Activated CD4-positive, alpha-beta memory T cell treated with anti-CD3 and anti-CD28 coated beads, Interleukin-2, amount 10 ng/mL, durations not matched to agents 7 days and 5 days (primary cell): ENCODE measurements at regions not wholly inside any gene's neighbourhood (a gene's known extent, or its start where the extent isn't known, plus 50 kb on each side); places are given as distances from the start of the nearest gene placed in this dataset.

Source experiments
- CTCF ChIA-PET: fragments of 350-600 bp; sonication (Branson Sonifier 250); formaldehyde crosslinking; loops from one replicate; lab custom pipeline; 2021; ENCODE audit warnings: antibody characterized with exemption, inconsistent platforms; lab: Charles Lee
- POLR2A ChIA-PET: fragments of 350-600 bp; sonication (Branson Sonifier 250); formaldehyde crosslinking; loops from one replicate; lab custom pipeline; 2021; ENCODE audit warnings: antibody characterized with exemption; lab: Charles Lee
- DNase-seq: peaks from one replicate; pipeline ENCODE4 v3.0.0-alpha.2; 2020
- H3K27ac Mint-ChIP-seq: one replicate; pipeline ENCODE4 v1.8.0; 2021; ENCODE audit warnings: mild to moderate bottlenecking, mixed read lengths
- H3K27me3 Mint-ChIP-seq: one replicate; pipeline ENCODE4 v1.8.0; 2021; ENCODE audit warnings: mixed read lengths
- H3K36me3 Mint-ChIP-seq: one replicate; pipeline ENCODE4 v1.8.0; 2021; ENCODE audit warnings: low read depth, mixed read lengths
- H3K4me1 Mint-ChIP-seq: one replicate; pipeline ENCODE4 v1.8.0; 2021; ENCODE audit warnings: mixed read lengths
- H3K4me3 Mint-ChIP-seq: one replicate; pipeline ENCODE4 v1.8.0; 2021; ENCODE audit warnings: mild to moderate bottlenecking, mixed read lengths
- H3K9me3 Mint-ChIP-seq: one replicate; pipeline ENCODE4 v1.8.0; 2021; ENCODE audit warnings: mixed read lengths

DNA sequence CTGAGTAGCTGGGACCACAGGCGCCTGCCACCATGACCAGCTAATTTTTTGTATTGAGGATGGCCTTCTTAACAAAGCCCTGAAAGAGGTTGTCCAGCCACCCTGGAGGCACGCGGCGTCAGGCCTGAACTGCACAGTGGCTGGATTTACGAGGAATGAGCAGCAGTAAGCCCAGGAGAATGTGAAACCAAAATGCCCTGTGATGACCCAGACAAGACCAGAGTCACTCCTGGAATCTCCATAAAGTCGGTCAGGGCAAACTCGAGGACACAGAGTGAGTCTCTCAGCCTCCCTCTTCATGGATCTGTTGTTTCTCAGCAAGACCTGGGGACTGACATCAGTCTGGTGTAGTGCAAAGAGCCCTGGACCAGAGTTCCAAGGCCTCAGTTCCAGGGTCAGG, 53.2 kb upstream of the C5orf58 start:
- ChIA-PET CTCF (no interaction called here), POLR2A (no interaction called here)
- Mint-ChIP-seq H3K27me3 (peaks cover 14% of the 10 kb centered on the region), H3K27ac (no peak overlapping the region), H3K4me1 (no peaks in the 10 kb centered on the region), H3K36me3 (no peaks in the 10 kb centered on the region), H3K4me3 (no peak overlapping the region), H3K9me3 (no peaks in the 10 kb centered on the region)
- no peak for DNase-seq

DNA sequence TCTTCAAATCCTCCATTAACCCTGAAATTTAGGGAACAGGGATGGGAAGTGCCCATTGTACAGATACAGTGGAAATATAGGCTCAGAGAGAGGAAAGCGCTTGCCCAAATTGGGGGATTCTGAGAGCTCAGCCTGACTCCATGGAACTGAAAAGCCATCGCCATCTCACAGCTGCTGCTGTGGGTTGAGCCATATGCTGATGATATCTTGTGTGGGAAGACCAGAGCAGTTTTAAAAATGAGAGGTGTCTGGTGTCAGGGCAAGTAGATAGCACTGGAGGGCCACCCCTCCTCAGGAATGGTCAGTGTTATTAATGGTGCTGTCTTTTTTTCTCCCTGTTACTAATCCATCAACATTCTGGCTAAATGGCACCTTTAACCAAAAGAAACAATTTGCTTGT, 50.9 kb upstream of the C5orf58 start:
- CTCF ChIA-PET, result interaction anchor here (0.6 to 4.6 kb wide), 3 partner anchors 11 to 225 kb away, joined by 4 to 32 read pairs (median 7); no protein-coding TSS in a partner anchor
- H3K9me3 Mint-ChIP-seq, result no peaks in the 10 kb centered on the region
- H3K4me1 Mint-ChIP-seq, result no peaks in the 10 kb centered on the region
- no peaks in the 10 kb centered on the region for H3K36me3 Mint-ChIP-seq
- peaks cover 19% of the 10 kb centered on the region for H3K27me3 Mint-ChIP-seq
- H3K27ac Mint-ChIP-seq, result no peak overlapping the region
- POLR2A ChIA-PET, result no interaction called here
- DNase-seq, result no peak
- H3K4me3 Mint-ChIP-seq, result no peak overlapping the region

DNA sequence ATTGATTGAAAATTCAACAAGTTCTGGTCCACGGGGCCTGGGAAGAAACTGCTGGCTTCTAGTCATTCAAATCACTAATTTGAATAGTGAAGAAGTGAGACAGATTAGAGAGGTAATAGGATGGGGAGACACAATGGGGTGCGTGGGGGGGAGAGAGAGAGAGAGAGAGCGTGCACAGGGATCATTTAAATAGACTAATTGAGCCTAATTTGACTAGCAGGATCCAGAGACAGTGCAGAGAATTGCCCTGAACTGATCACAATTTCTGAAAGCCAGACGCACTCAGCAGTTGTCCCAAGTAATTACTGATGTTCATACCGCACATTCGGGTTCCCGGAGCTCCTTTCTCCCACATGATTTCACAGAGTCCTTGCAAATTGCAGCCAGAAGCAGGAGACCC, 50.3 kb upstream of the C5orf58 start:
- no peaks in the 10 kb centered on the region for H3K4me1 Mint-ChIP-seq
- no peaks in the 10 kb centered on the region for H3K36me3 Mint-ChIP-seq
- peaks cover 19% of the 10 kb centered on the region for H3K27me3 Mint-ChIP-seq
- POLR2A ChIA-PET, result no interaction called here
- H3K4me3 Mint-ChIP-seq, result no peak overlapping the region
- CTCF ChIA-PET, result interaction anchor here (0.6 to 4.6 kb wide), 4 partner anchors 11 to 224 kb away, joined by 4 to 32 read pairs (median 6); no protein-coding TSS in a partner anchor
- no peak overlapping the region for H3K27ac Mint-ChIP-seq
- no peak for DNase-seq
- H3K9me3 Mint-ChIP-seq, result no peaks in the 10 kb centered on the region
